GM13976 (cell line): ENCODE measurements at regions not wholly inside any gene's neighbourhood (a gene's known extent, or its start where the extent isn't known, plus 50 kb on each side); places are given as distances from the start of the nearest gene placed in this dataset.
A peak's percentile ranks its signal among the peaks of the same experiment; 100 is the strongest.

Experiments used
- DNase-seq: peaks from one replicate; pipeline ENCODE4 v3.0.0; 2012; ENCODE audit warnings: low spot score
- in situ Hi-C: fragments of 300-500 bp; cut with MboI; formaldehyde crosslinking; loops from one replicate; pipeline ENCODE4 v1.12.0; 2022; ENCODE audit warnings: low sequenced_read_pairs, mixed read lengths, inconsistent platforms; ENCODE audit not compliant: unreplicated experiment
- TF ChIP-seq, protein P1 (sequence below): IDR thresholded peaks from 2 replicates; pipeline ENCODE4 v1.5.1; 2012; ENCODE audit warnings: borderline replicate concordance, mild to moderate bottlenecking; ENCODE audit not compliant: insufficient read depth; ENCODE audit errors: extremely low read depth, missing control alignments, control extremely low read depth

DNA sequence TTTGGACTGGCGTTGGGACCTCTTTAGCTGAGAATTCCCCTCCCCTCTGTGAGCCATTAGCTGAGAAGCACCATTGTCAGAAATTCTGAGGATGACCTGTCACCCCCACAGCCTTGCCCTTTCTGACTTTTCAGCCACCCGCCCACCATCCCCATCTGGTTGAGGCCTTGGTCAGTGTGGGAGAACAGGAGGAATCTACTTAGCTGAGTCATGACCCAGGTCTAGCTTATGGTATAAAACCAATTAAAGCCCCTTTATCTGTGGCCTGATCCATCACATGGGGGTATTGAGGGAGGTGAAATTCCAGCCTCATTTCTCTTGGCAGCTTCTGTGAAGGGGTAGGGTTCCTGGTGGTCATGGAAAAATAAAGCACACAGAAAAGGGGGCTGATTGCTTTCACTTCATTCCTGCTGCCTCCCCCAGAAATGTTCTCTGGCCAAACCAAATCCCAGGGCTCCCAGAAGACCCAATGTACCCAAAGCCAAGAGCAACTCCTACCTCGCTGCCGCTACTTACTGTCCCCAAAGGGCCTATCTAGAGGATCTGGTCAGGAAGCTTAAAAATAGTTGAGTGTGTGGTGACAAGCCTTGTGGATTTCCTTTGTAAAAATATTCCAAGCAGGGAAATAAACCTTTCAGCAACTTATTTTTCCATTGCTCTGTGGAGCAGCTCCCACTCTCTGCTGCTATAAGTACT, 174.8 kb upstream of the TNC start:
- in situ Hi-C loops = no loop called here
- TF ChIP-seq, protein P1, sequence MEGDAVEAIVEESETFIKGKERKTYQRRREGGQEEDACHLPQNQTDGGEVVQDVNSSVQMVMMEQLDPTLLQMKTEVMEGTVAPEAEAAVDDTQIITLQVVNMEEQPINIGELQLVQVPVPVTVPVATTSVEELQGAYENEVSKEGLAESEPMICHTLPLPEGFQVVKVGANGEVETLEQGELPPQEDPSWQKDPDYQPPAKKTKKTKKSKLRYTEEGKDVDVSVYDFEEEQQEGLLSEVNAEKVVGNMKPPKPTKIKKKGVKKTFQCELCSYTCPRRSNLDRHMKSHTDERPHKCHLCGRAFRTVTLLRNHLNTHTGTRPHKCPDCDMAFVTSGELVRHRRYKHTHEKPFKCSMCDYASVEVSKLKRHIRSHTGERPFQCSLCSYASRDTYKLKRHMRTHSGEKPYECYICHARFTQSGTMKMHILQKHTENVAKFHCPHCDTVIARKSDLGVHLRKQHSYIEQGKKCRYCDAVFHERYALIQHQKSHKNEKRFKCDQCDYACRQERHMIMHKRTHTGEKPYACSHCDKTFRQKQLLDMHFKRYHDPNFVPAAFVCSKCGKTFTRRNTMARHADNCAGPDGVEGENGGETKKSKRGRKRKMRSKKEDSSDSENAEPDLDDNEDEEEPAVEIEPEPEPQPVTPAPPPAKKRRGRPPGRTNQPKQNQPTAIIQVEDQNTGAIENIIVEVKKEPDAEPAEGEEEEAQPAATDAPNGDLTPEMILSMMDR = no peak
- peak; percentile 14 for DNase-seq

DNA sequence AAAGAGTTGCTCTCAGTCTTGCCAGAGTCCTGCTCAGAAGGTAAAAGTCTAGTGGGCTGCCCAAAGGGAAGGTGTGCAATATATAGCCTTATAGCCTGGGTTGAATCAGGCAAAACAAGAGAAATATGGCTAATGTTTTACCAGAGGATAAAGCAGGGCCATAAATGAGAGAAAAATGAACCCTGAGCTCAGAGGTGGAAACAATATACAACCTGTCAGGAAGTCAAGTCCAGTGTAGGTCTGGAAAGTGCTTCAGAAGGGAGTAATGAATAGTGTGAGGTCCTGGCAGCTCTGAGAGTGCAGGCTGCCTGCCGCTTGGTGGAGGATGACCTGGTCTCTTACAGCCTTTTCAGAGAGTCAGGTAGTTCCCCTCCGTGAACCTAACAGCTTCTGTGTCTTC, 177.8 kb upstream of the TNC start:
- no peak for DNase-seq
- TF ChIP-seq, protein P1 = no peak
- in situ Hi-C loops = no loop called here

- no peak for DNase-seq
- TF ChIP-seq, protein P1 = no peak
- in situ Hi-C loops = no loop called here
These were observed 179.0 kb upstream of the TNC start for GRCh38 chr9:115296831-115297565.

- in situ Hi-C loops = no loop called here
- TF ChIP-seq, protein P1 = no peak
- DNase-seq = no peak
These were observed 182.2 kb upstream of the TNC start for GRCh38 chr9:115300116-115300515.

GRCh38 chr9:115300874-115301273, 182.9 kb upstream of the TNC start:
- in situ Hi-C loops = no loop called here
- no peak for DNase-seq
- TF ChIP-seq, protein P1 = no peak

DNA sequence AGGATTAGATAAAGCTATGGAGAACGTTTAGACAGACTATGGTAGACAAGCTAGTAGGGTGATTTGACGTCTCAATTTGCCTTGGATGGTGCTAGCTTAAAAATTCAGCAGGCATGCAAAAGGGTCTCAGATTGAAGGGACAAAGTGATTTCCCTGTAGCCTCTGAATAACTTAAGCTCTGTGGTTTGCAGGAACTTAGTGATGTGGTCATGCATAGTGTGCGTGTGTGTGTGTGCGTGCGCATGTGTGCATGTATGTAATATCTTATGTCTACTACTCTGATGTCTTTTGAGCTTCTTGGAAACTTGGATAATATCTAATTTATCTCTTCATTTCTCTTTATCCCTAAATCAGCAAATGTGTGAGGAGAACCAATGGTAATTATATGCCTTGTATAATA, 183.6 kb upstream of the TNC start:
- in situ Hi-C loops = no loop called here

More for the DNA sequence above, 183.6 kb upstream of the TNC start:
- DNase-seq = no peak
- TF ChIP-seq, protein P1 = no peak
